ENCODE measurements at regions not wholly inside any gene's neighbourhood (a gene's known extent, or its start where the extent isn't known, plus 50 kb on each side); places are given as distances from the start of the nearest gene placed in this dataset.

DNA sequence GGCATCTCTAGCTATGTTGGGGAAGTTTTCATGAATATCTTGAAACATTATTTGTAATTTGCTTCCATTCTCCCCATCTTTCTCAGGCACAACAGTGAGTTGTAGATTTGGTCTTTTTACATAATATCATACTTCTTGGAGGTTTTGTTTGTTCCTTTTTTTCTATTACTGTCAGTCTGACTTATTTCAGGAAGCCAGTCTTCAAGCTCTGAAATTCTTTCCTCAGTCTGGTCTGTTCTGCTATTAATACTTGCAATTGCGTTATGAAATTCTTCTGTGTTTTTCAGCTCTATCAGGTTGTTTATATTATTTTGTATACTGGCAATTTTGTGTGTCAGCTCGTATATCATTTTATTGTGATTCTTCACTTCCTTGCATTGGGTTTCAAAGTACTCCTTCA is 424.6 kb upstream of the PTBP2 start:
- H3K4me3 ChIP-seq = no peak overlapping the region
- no peak overlapping the region for H3K27ac ChIP-seq
- H3K4me1 ChIP-seq = no peaks in the 10 kb centered on the region
- no peaks in the 10 kb centered on the region for H3K27me3 ChIP-seq
- no peaks in the 10 kb centered on the region for H3K9me3 ChIP-seq
- TF ChIP-seq, protein P1, sequence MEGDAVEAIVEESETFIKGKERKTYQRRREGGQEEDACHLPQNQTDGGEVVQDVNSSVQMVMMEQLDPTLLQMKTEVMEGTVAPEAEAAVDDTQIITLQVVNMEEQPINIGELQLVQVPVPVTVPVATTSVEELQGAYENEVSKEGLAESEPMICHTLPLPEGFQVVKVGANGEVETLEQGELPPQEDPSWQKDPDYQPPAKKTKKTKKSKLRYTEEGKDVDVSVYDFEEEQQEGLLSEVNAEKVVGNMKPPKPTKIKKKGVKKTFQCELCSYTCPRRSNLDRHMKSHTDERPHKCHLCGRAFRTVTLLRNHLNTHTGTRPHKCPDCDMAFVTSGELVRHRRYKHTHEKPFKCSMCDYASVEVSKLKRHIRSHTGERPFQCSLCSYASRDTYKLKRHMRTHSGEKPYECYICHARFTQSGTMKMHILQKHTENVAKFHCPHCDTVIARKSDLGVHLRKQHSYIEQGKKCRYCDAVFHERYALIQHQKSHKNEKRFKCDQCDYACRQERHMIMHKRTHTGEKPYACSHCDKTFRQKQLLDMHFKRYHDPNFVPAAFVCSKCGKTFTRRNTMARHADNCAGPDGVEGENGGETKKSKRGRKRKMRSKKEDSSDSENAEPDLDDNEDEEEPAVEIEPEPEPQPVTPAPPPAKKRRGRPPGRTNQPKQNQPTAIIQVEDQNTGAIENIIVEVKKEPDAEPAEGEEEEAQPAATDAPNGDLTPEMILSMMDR (IDR thresholded peaks at IDR 0.05) = no peak
- TF ChIP-seq POLR2A (IDR thresholded peaks at IDR 0.05) = no peak
- DNase-seq = no peak
- H3K36me3 ChIP-seq = no peaks in the 10 kb centered on the region
- intact Hi-C loops (cut with DNase I) = no loop called here
- 67 to 80% methylated on average over 2 of the region's 2 CpGs for WGBS, 2 donors

DNA sequence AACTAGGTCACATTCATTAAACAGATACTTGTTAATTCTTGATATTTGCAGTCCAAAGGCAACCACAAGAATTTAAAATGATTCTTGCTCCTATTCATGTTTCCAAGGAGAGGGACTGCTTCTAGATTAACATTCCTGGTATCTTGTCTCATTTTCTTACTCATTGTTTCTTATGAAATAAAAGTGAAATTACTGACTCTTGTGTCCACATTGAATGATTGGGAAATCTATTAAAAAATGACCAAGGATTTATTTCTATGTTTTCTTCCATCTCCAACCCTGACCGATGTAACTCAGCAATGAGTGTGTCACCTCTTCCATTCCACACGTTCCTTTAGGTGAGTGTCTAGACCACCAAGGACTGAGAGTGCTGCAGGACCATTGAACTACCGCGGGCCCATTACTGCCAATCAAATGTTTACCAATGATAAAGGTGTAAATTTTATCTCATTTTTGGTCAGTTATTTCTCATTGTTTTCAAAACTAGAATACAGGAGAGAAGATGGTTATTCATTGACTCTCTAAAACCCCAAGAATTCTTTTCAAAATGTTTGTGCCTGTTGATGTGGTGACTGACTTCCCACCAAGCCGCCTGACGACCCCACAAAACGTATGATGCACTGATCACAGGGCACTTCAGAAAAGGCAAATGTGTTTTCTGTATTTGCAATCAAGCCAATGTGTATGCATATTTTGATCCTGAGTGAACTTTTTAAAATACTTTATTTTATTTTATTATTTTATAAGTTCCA is 414.6 kb upstream of the PTBP2 start:
- Histone ChIP-seq H3K9me3 (no peaks in the 10 kb centered on the region), H3K4me1 (no peaks in the 10 kb centered on the region), H3K4me3 (no peak overlapping the region), H3K27ac (peak overlapping the region in 1 of 4 donors; percentile 7), H3K36me3 (no peaks in the 10 kb centered on the region), H3K27me3 (no peaks in the 10 kb centered on the region)
- TF ChIP-seq, protein P1 (IDR thresholded peaks at IDR 0.05) = no peak
- TF ChIP-seq POLR2A (IDR thresholded peaks at IDR 0.05) = no peak
- WGBS, 2 donors = 79 to 86% methylated on average over 7 of the region's 7 CpGs
- intact Hi-C loops (cut with DNase I) = no loop called here
- DNase-seq = no peak

- DNase-seq = no peak
- Histone ChIP-seq H3K4me1 (no peaks in the 10 kb centered on the region), H3K4me3 (no peak overlapping the region), H3K27me3 (no peaks in the 10 kb centered on the region), H3K36me3 (no peaks in the 10 kb centered on the region), H3K27ac (no peak overlapping the region), H3K9me3 (no peaks in the 10 kb centered on the region)
- WGBS, 2 donors = 67 to 68% methylated on average over 5 of the region's 5 CpGs
- intact Hi-C loops (cut with DNase I) = no loop called here
- TF ChIP-seq, protein P1 (IDR thresholded peaks at IDR 0.05) = no peak
These were observed 413.3 kb upstream of the PTBP2 start for GRCh38 chr1:96308314-96308713.

- intact Hi-C loops (cut with DNase I) = no loop called here
- H3K9me3 ChIP-seq = no peaks in the 10 kb centered on the region
- 56 to 63% methylated on average over 1 of the region's 1 CpG for WGBS, 2 donors
- no peak for TF ChIP-seq POLR2A (IDR thresholded peaks at IDR 0.05)
- TF ChIP-seq, protein P1 (IDR thresholded peaks at IDR 0.05) = no peak
- no peak for DNase-seq
- no peaks in the 10 kb centered on the region for H3K4me1 ChIP-seq
- H3K4me3 ChIP-seq = no peak overlapping the region
- no peaks in the 10 kb centered on the region for H3K27me3 ChIP-seq
- H3K27ac ChIP-seq = no peak overlapping the region
- H3K36me3 ChIP-seq = no peaks in the 10 kb centered on the region
These were observed 411.8 kb upstream of the PTBP2 start for GRCh38 chr1:96309783-96310182.

GRCh38 chr1:96313216-96313615 is 408.4 kb upstream of the PTBP2 start:
- no peak overlapping the region for H3K27ac ChIP-seq
- no peak for TF ChIP-seq POLR2A (IDR thresholded peaks at IDR 0.05)
- TF ChIP-seq, protein P1 (IDR thresholded peaks at IDR 0.05) = no peak
- H3K9me3 ChIP-seq = no peaks in the 10 kb centered on the region
- WGBS, 2 donors = 71 to 96% methylated on average over 1 of the region's 1 CpG
- no peaks in the 10 kb centered on the region for H3K4me1 ChIP-seq
- intact Hi-C loops (cut with DNase I) = no loop called here
- no peak overlapping the region for H3K4me3 ChIP-seq
- no peak for DNase-seq
- H3K36me3 ChIP-seq = no peaks in the 10 kb centered on the region
- no peaks in the 10 kb centered on the region for H3K27me3 ChIP-seq
